ENCODE measurements at regions not wholly inside any gene's neighbourhood (a gene's known extent, or its start where the extent isn't known, plus 50 kb on each side); places are given as distances from the start of the nearest gene placed in this dataset.
"Not testable (repeated sequence)": the region's sequence is repeated elsewhere in the genome, so short reads cannot be mapped to it uniquely, and the experiment has no call there.

- not testable (repeated sequence) for DNase-seq
Observed at GRCh38 chr18:46229641-46230040, 125.5 kb downstream of the HAUS1 start.

GRCh38 chr18:46236156-46236555 is 132.0 kb downstream of the HAUS1 start:
- no peak for DNase-seq

GRCh38 chr18:46237891-46238290 is 133.7 kb downstream of the HAUS1 start:
- no peak for DNase-seq

- DNase-seq = no peak
Observed at GRCh38 chr18:46239549-46239948, 135.4 kb downstream of the HAUS1 start.

GRCh38 chr18:46239998-46240397 is 135.8 kb downstream of the HAUS1 start:
- no peak for DNase-seq

- not testable (repeated sequence) for DNase-seq
Observed at GRCh38 chr18:46241393-46241792, 137.2 kb downstream of the HAUS1 start.

- no peak for DNase-seq
Observed at GRCh38 chr18:46242183-46242582, 138.0 kb downstream of the HAUS1 start.

GRCh38 chr18:46243095-46243494 is 138.9 kb downstream of the HAUS1 start:
- no peak for DNase-seq

- no peak for DNase-seq
Observed at GRCh38 chr18:46243673-46244072, 139.5 kb downstream of the HAUS1 start.

GRCh38 chr18:46246101-46246500 is 141.9 kb downstream of the HAUS1 start:
- no peak for DNase-seq

- DNase-seq = no peak
Observed at GRCh38 chr18:46247942-46248341, 143.8 kb downstream of the HAUS1 start.

GRCh38 chr18:46250084-46250811 is 146.1 kb downstream of the HAUS1 start:
- peak; percentile 67 for DNase-seq

GRCh38 chr18:46250812-46251173 is 146.6 kb downstream of the HAUS1 start:
- DNase-seq = no peak

- no peak for DNase-seq
Observed at GRCh38 chr18:46252759-46253158, 148.6 kb downstream of the HAUS1 start.

- no peak for DNase-seq
Observed at GRCh38 chr18:46253498-46253897, 149.3 kb downstream of the HAUS1 start.

GRCh38 chr18:46256078-46256477 is 151.9 kb downstream of the HAUS1 start:
- DNase-seq = no peak

GRCh38 chr18:46257366-46257765 is 153.2 kb downstream of the HAUS1 start:
- DNase-seq = no peak

GRCh38 chr18:46260016-46260878 is 156.1 kb downstream of the HAUS1 start:
- no peak for DNase-seq

GRCh38 chr18:46260879-46261143 is 156.6 kb downstream of the HAUS1 start:
- no peak for DNase-seq

- no peak for DNase-seq
Observed at GRCh38 chr18:46261799-46262198, 157.6 kb downstream of the HAUS1 start.

- DNase-seq = no peak
Observed at GRCh38 chr18:46262856-46263255, 158.7 kb downstream of the HAUS1 start.

- DNase-seq = peak; percentile 44
Observed at GRCh38 chr18:46264255-46264654, 160.1 kb downstream of the HAUS1 start.

- DNase-seq = no peak
Observed at GRCh38 chr18:46265196-46266156, 161.3 kb downstream of the HAUS1 start.
